Activated T-cell treated with anti-CD3 and anti-CD28 coated beads, Interleukin-2, amount 50 U/mL, for 24 hours (primary cell): ENCODE measurements at regions not wholly inside any gene's neighbourhood (a gene's known extent, or its start where the extent isn't known, plus 50 kb on each side); places are given as distances from the start of the nearest gene placed in this dataset.
"Not testable (repeated sequence)": the region's sequence is repeated elsewhere in the genome, so short reads cannot be mapped to it uniquely, and the experiment has no call there.

Source experiments
- DNase-seq: peaks from one replicate; pipeline ENCODE4 v3.0.0-alpha.2; 2020
- H3K27ac Mint-ChIP-seq: 2 replicates; pipeline ENCODE4 v1.8.0; 2020; ENCODE audit warnings: mild to moderate bottlenecking, mixed read lengths
- H3K27me3 Mint-ChIP-seq: 2 replicates; pipeline ENCODE4 v1.8.0; 2020; ENCODE audit warnings: mixed read lengths
- H3K36me3 Mint-ChIP-seq: 2 replicates; pipeline ENCODE4 v1.8.0; 2020; ENCODE audit warnings: low read depth, mixed read lengths
- H3K4me1 Mint-ChIP-seq: 2 replicates; pipeline ENCODE4 v1.8.0; 2020; ENCODE audit warnings: low read depth, mixed read lengths
- H3K4me3 Mint-ChIP-seq: 2 replicates; pipeline ENCODE4 v1.8.0; 2020; ENCODE audit warnings: mild to moderate bottlenecking, moderate library complexity, mixed read lengths
- H3K9me3 Mint-ChIP-seq: 2 replicates; pipeline ENCODE4 v1.8.0; 2020; ENCODE audit warnings: mixed read lengths

DNA sequence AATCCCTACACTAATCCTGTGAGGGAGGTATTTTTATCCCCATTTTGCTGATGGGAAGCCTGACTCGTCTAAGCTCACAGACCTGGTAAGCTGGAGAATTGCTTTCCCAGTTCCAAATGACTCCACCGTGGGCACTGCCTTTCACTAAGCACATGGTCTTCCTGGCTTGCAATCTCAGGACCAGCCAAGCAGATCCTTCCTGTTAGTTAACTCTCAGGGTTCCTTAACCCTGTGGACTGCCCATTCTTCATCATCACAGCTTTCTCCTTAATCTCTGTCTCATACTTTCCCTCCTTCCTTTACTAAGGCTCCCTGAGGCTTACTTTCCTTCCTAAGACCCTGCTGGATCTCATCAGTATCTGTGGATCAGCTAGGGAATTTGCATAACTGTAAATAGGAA is 122.2 kb upstream of the ZEB2 start:
- peaks cover 6% of the 10 kb centered on the region for H3K27me3 Mint-ChIP-seq
- no peak for DNase-seq
- H3K36me3 Mint-ChIP-seq = no peaks in the 10 kb centered on the region
- no peak overlapping the region for H3K27ac Mint-ChIP-seq
- no peaks in the 10 kb centered on the region for H3K9me3 Mint-ChIP-seq
- no peak overlapping the region for H3K4me3 Mint-ChIP-seq
- H3K4me1 Mint-ChIP-seq = peaks cover 4% of the 10 kb centered on the region

GRCh38 chr2:144638250-144638649 is 118.3 kb upstream of the ZEB2 start:
- DNase-seq, H3K4me3 Mint-ChIP-seq, H3K36me3 Mint-ChIP-seq, H3K27ac Mint-ChIP-seq, H3K9me3 Mint-ChIP-seq, H3K4me1 Mint-ChIP-seq: not testable (repeated sequence)
- H3K27me3 Mint-ChIP-seq = peaks cover 15% of the 10 kb centered on the region

GRCh38 chr2:144636860-144637259 is 116.9 kb upstream of the ZEB2 start:
- H3K4me1 Mint-ChIP-seq, DNase-seq, H3K9me3 Mint-ChIP-seq, H3K4me3 Mint-ChIP-seq, H3K36me3 Mint-ChIP-seq, H3K27ac Mint-ChIP-seq: not testable (repeated sequence)
- H3K27me3 Mint-ChIP-seq = peaks cover 15% of the 10 kb centered on the region

DNA sequence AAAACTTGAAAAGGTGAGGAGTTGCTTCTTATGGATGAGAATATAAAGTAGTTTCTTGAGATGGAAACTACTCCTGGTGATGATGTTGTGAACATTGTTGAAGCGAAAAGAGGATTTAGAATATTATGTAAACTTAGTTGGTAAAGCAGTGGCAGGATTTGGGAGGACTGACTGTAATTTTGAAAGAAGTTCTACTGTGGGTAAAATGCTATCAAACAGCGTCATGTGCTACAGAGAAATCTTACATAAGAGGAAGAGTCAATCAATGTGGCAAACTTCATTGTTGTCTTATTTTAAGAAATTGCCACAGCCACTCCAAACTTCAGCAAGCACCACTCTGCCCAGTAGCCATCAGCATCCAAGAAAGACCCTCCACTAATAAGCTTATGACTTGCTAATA is 112.9 kb upstream of the ZEB2 start:
- no peak overlapping the region for H3K27ac Mint-ChIP-seq
- no peaks in the 10 kb centered on the region for H3K36me3 Mint-ChIP-seq
- peaks cover 8% of the 10 kb centered on the region for H3K9me3 Mint-ChIP-seq
- peaks cover 25% of the 10 kb centered on the region for H3K27me3 Mint-ChIP-seq
- no peak overlapping the region for H3K4me3 Mint-ChIP-seq
- no peak for DNase-seq
- H3K4me1 Mint-ChIP-seq = peaks cover 1% of the 10 kb centered on the region

GRCh38 chr2:144631636-144632035 is 111.7 kb upstream of the ZEB2 start:
- no peak overlapping the region for H3K4me3 Mint-ChIP-seq
- no peaks in the 10 kb centered on the region for H3K36me3 Mint-ChIP-seq
- peaks cover 8% of the 10 kb centered on the region for H3K9me3 Mint-ChIP-seq
- H3K4me1 Mint-ChIP-seq = peaks cover 1% of the 10 kb centered on the region
- H3K27me3 Mint-ChIP-seq = peaks cover 34% of the 10 kb centered on the region
- DNase-seq = no peak
- no peak overlapping the region for H3K27ac Mint-ChIP-seq

- Mint-ChIP-seq H3K27me3 (peaks cover 30% of the 10 kb centered on the region), H3K4me3 (no peak overlapping the region), H3K36me3 (no peaks in the 10 kb centered on the region), H3K4me1 (peaks cover 1% of the 10 kb centered on the region), H3K27ac (no peak overlapping the region), H3K9me3 (peaks cover 3% of the 10 kb centered on the region)
- no peak for DNase-seq
Measured at GRCh38 chr2:144630459-144631215, 110.7 kb upstream of the ZEB2 start.

DNA sequence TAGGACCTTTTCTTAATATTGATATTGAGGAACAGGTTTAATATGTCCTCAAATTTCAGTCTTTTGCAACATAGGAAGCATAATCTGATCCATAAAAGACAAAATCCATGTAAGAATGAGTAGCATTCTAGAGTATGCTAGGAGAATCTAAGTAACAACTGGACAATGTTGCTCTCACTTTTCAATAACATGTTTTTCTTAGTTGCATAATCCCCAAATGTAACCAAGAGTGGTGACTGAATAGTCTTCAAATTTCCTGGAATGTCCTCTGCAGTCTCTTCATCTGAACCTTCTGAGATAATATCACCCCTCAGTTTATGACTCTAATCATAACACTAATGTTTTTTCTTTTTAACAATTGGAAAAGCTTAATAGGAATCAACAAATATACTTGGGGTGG is 110.0 kb upstream of the ZEB2 start:
- no peaks in the 10 kb centered on the region for H3K9me3 Mint-ChIP-seq

GRCh38 chr2:144628566-144628965 is 108.6 kb upstream of the ZEB2 start:
- peaks cover 34% of the 10 kb centered on the region for H3K27me3 Mint-ChIP-seq
- H3K4me3 Mint-ChIP-seq = no peak overlapping the region
- H3K36me3 Mint-ChIP-seq = no peaks in the 10 kb centered on the region
- H3K9me3 Mint-ChIP-seq = no peaks in the 10 kb centered on the region
- no peak overlapping the region for H3K27ac Mint-ChIP-seq
- peaks cover 1% of the 10 kb centered on the region for H3K4me1 Mint-ChIP-seq
- DNase-seq = no peak

More for the DNA sequence above, 110.0 kb upstream of the ZEB2 start:
- H3K27me3 Mint-ChIP-seq = peaks cover 27% of the 10 kb centered on the region
- peaks cover 1% of the 10 kb centered on the region for H3K4me1 Mint-ChIP-seq
- no peaks in the 10 kb centered on the region for H3K36me3 Mint-ChIP-seq
- DNase-seq = no peak
- H3K4me3 Mint-ChIP-seq = no peak overlapping the region
- no peak overlapping the region for H3K27ac Mint-ChIP-seq

- Mint-ChIP-seq H3K9me3 (peaks cover 11% of the 10 kb centered on the region), H3K4me3 (no peak overlapping the region), H3K4me1 (peaks cover 1% of the 10 kb centered on the region), H3K36me3 (no peaks in the 10 kb centered on the region), H3K27me3 (peaks cover 36% of the 10 kb centered on the region), H3K27ac (no peak overlapping the region)
- DNase-seq = no peak
Measured at GRCh38 chr2:144625626-144626025, 105.7 kb upstream of the ZEB2 start.

DNA sequence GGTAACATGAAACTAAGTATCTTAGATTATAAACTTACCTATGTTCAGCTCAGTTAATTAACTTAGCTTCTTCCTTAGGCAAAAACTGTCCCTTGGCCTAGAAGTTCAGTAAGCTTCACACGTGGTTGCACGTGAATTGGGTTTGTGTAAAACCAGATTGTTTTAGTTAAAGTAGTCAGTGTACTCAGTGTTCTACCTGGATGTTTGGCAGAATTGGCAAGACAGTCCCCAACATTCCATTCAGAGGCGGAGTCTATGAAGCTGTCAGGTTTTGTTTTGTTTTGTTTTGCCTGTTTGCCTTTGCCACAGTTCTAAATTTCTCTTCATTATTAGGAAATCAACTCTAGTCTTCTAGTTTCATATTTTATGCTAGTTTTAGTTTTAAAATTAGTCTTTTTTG is 105.3 kb upstream of the ZEB2 start:
- Mint-ChIP-seq H3K4me1 (peaks cover 1% of the 10 kb centered on the region), H3K27me3 (peaks cover 36% of the 10 kb centered on the region), H3K9me3 (peaks cover 11% of the 10 kb centered on the region), H3K4me3 (no peak overlapping the region), H3K36me3 (no peaks in the 10 kb centered on the region), H3K27ac (no peak overlapping the region)
- no peak for DNase-seq

- H3K4me1 Mint-ChIP-seq = peaks cover 7% of the 10 kb centered on the region
- peaks cover 11% of the 10 kb centered on the region for H3K9me3 Mint-ChIP-seq
- H3K27me3 Mint-ChIP-seq = peaks cover 32% of the 10 kb centered on the region
- no peak for DNase-seq
- no peak overlapping the region for H3K4me3 Mint-ChIP-seq
- no peaks in the 10 kb centered on the region for H3K36me3 Mint-ChIP-seq
- H3K27ac Mint-ChIP-seq = no peak overlapping the region
Measured at GRCh38 chr2:144624451-144624850, 104.5 kb upstream of the ZEB2 start.

GRCh38 chr2:144622373-144622772 is 102.5 kb upstream of the ZEB2 start:
- Mint-ChIP-seq H3K9me3 (peaks cover 11% of the 10 kb centered on the region), H3K27me3 (peaks cover 22% of the 10 kb centered on the region)
- H3K4me1 Mint-ChIP-seq, H3K27ac Mint-ChIP-seq, H3K36me3 Mint-ChIP-seq, H3K4me3 Mint-ChIP-seq, DNase-seq: not testable (repeated sequence)

DNA sequence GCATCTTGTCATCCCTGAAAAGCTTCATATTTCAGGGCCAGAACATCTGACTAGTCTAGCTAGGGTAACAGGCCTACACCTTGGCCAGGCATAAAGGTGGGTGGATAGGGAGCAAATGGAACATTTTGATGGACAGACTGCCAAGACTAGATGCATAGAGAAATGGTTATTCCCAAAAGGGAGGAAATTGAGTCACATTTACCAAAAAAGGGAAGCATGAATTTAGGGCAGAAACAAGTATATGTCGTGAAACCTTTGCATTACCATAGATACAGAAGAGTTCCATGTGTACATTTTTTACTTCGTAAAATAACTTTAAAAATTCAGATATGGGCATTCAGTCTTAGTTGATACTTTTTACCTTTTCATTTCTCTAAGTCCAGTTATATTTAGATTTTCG is 101.3 kb upstream of the ZEB2 start:
- H3K9me3 Mint-ChIP-seq = peaks cover 11% of the 10 kb centered on the region
- H3K4me3 Mint-ChIP-seq = no peak overlapping the region
- no peak for DNase-seq
- H3K36me3 Mint-ChIP-seq = no peaks in the 10 kb centered on the region
- peaks cover 10% of the 10 kb centered on the region for H3K4me1 Mint-ChIP-seq
- peaks cover 21% of the 10 kb centered on the region for H3K27me3 Mint-ChIP-seq
- H3K27ac Mint-ChIP-seq = no peak overlapping the region

GRCh38 chr2:144619760-144620159 is 99.8 kb upstream of the ZEB2 start:
- H3K27me3 Mint-ChIP-seq = peaks cover 17% of the 10 kb centered on the region
- no peaks in the 10 kb centered on the region for H3K36me3 Mint-ChIP-seq
- peaks cover 15% of the 10 kb centered on the region for H3K9me3 Mint-ChIP-seq
- H3K27ac Mint-ChIP-seq = no peak overlapping the region
- H3K4me1 Mint-ChIP-seq = peaks cover 10% of the 10 kb centered on the region
- H3K4me3 Mint-ChIP-seq = no peak overlapping the region
- DNase-seq = no peak

- H3K4me1 Mint-ChIP-seq, H3K27ac Mint-ChIP-seq, H3K9me3 Mint-ChIP-seq, H3K4me3 Mint-ChIP-seq, H3K36me3 Mint-ChIP-seq, DNase-seq, H3K27me3 Mint-ChIP-seq: not testable (repeated sequence)
Measured at GRCh38 chr2:144617171-144617570, 97.3 kb upstream of the ZEB2 start.
